Middle frontal gyrus (tissue), 1 donor: ENCODE measurements at regions not wholly inside any gene's neighbourhood (a gene's known extent, or its start where the extent isn't known, plus 50 kb on each side); places are given as distances from the start of the nearest gene placed in this dataset.
"Not testable (repeated sequence)": the region's sequence is repeated elsewhere in the genome, so short reads cannot be mapped to it uniquely, and the experiment has no call there.

Experiments used
- DNase-seq: peaks from one replicate; pipeline ENCODE4 v3.0.0-alpha.2; 2015; ENCODE audit warnings: low spot score; ENCODE audit errors: extremely low spot score

DNA sequence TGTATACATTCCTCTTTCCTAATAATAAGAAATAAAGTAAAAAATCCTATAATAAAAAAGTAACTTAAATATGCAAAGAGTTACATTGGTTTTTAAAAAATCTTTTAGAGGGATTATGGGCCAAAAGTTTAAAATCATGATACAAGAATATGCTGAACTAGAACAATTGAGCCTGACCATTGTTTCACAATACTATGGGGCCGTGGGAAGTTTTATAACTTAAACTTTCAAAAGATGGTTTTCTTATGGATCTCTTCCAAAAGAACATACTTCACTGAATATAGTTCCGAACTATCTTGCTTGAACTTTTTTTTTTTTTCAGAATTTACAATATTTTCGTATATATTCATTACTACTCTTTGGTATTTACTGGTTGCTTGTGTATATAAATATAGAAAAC, 97.6 kb downstream of the NFKBIZ start:
- no peak for DNase-seq

GRCh38 chr3:101950510-101950909, 101.2 kb downstream of the NFKBIZ start:
- no peak for DNase-seq

GRCh38 chr3:101950985-101951733, 101.8 kb downstream of the NFKBIZ start:
- DNase-seq = no peak

GRCh38 chr3:101954361-101954760, 105.0 kb downstream of the NFKBIZ start:
- no peak for DNase-seq

- no peak for DNase-seq
These were observed 105.6 kb downstream of the NFKBIZ start for GRCh38 chr3:101954936-101955335.

- DNase-seq = no peak
These were observed 112.7 kb downstream of the NFKBIZ start for GRCh38 chr3:101962055-101962454.

GRCh38 chr3:101963902-101964362, 114.6 kb downstream of the NFKBIZ start:
- DNase-seq = no peak

DNA sequence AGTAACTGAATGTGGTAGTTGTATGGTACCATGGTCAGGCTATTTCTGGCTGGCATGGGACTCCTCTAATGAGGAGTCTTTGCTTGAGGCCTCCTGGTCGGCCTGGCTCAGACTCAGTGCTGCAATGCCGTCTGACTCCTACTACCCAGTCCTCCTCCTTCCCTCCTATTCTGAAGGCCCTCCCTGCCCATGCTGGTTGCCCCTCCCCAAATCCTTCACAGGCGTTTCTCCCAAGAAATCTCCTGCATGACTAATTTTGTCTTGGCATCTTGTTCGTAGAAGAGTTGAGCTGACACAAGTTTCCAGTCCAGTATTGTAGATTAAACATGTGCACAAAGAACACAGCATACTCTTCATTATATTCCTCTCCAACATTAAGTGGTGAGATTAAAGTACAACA, 115.5 kb downstream of the NFKBIZ start:
- DNase-seq = no peak

DNA sequence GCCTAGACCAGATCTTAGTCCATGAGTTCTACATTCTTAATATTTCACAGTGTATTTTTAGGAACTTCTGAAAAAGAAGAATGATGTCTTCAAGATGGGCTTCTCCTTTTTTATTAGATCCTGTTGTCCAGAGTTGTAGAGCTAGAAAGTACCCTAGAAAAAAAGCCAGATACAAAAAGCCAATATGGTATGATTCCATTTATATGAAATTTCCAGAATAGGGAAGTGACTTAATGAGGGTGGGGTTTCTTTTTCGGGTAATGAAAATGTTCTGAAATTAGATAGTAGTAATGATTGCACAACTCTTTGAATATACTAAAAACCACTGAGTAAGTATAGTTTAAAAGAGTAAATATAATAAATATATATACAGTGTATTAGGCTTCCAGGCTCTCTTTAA, 116.9 kb downstream of the NFKBIZ start:
- DNase-seq = no peak

- no peak for DNase-seq
These were observed 120.9 kb downstream of the NFKBIZ start for GRCh38 chr3:101970212-101970611.

- no peak for DNase-seq
These were observed 121.6 kb downstream of the NFKBIZ start for GRCh38 chr3:101970905-101971304.

- DNase-seq = no peak
These were observed 123.3 kb downstream of the NFKBIZ start for GRCh38 chr3:101972430-101973162.

GRCh38 chr3:101973163-101973505, 123.8 kb downstream of the NFKBIZ start:
- DNase-seq = no peak

DNA sequence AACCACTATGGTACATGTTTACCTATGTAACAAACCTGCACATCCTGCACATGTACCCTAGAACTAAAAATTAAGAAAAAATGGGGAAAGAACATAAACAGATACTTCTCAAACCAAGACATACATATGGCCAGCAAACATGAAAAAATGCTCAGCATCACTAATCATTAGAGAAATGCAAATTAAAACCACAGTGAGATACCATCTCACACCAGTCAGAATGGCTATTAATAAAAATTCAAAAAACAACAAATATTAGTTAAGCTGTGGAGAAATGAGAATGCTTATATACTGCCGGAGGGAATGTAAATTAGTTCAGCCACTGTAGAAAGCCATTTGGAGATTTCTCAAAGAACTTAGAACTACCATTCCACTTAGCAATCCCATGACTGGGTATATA, 126.1 kb downstream of the NFKBIZ start:
- not testable (repeated sequence) for DNase-seq

- no peak for DNase-seq
These were observed 127.2 kb downstream of the NFKBIZ start for GRCh38 chr3:101976473-101976872.

DNA sequence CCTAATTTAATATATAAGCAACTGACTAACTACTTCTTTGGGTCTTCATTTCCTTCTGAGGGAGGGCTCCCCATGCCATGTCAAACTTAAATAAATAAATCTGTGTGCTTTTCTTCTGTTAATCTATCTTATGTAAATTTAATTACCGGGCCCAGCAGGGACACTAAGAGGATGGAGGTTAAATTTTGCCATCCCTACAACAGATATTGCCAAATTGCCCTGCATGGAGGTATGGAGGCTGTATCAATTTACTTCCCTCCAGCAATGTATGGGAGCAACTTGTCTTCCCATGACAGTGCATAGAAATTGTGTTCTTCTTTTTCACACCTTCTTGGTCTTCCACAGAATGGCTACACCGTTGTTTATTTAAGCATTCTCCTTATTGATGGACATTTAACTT, 129.0 kb downstream of the NFKBIZ start:
- no peak for DNase-seq

DNA sequence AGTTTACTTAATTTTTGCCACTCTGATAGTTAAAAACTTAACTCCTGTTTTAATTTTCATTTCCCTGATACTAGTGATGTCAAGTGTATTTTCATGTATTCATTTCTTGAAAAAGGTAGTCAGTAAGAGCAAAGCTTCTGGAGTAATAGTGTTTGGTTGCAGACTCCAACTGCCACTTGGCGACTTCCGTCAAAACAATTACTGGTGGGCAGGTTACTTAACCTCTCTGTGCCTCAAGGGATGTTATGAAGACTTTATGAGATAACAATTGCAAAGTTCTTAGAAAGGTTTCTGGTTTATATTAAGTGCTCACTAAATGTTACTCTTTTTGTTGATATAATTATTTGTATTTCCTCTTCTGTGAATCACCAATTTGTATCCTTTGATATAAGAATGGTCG, 129.7 kb downstream of the NFKBIZ start:
- no peak for DNase-seq

DNA sequence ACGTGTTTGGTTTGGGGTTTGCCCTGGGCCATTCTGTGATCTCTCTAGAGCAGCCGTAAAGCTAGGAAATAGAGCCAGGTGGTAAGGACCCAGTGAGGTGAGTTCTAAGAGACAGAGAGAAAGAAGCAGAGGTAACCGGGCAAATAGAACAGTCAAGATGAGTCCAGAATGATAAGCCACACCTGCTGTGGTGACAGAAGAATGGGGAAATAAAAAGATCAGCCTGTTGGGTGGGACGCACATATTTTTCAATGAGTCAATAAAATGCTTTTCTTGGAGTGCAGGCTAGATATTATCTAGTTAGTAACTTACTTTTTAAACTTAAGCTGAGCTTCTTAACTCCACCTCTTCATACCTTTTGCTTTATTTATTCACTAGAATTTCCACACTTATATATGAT, 135.0 kb downstream of the NFKBIZ start:
- no peak for DNase-seq

- no peak for DNase-seq
These were observed 139.3 kb downstream of the NFKBIZ start for GRCh38 chr3:101988596-101988995.

DNA sequence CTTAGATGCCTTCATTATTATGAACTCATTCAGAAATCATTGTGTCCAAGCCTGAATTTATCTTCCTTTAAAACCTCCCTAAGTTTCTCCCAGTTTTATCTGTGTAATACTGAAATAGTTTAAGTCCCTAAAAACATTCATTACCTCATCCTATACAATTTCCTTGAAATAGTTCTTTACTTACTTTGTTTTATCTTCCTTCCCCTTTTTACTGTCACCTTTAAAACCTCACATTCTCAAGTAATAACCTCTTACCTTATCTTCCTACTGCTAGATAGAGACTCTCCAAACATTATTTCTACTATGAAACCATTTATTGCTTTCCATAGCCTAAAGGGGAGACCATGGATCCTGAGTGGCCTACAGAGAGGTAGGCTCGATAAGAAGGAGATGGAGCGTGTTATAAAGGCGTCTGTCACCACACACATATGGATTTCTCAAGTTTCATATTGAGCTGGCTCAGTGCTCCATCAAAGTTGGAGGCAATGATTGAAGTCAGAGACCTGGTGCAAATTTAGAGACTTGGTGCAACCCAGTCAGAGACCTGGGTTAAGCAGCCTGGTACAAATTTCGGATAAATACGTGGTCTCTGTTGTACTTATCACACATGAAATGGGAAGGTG, 140.4 kb downstream of the NFKBIZ start:
- no peak for DNase-seq

- no peak for DNase-seq
These were observed 143.5 kb downstream of the NFKBIZ start for GRCh38 chr3:101992863-101993262.

DNA sequence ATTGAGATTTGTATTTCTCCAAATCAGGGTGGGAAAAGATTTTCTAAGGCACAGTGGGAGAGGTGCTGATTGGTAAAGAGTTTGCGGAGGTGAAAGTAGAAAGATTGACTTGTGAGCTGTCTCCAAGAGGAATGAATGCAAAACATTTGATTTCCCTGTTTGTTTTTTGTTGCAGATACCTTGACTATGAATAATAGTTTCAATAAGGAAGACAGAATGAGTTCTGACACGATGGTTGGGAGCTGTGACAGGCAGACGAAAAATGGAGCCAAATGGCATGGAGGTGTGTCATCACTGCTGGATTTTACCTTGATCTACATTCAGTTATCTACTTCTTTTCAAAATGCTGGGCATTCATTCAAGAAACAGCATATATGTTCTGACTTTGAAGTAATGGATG, 145.1 kb downstream of the NFKBIZ start:
- DNase-seq = no peak
